Natural killer cell treated with Interleukin-12 subunit alpha and Interleukin-12 subunit beta and Interleukin-15 and Interleukin-18, amount 100 ng/mL, for 72 hours (primary cell): ENCODE measurements at regions not wholly inside any gene's neighbourhood (a gene's known extent, or its start where the extent isn't known, plus 50 kb on each side); places are given as distances from the start of the nearest gene placed in this dataset.

Experiments used
- ATAC-seq, 2 donors: fragments of 150-1000 bp; cut with Tn5 transposase in 1 of 2; sonication (Bioruptor Pico), chemical (Tn5 transposase) in 1 of 2; 2 replicates each; pipeline ENCODE4 v1.10.0; 2021
- DNase-seq: peaks from one replicate; pipeline ENCODE4 v3.0.0; 2022; ENCODE audit warnings: low spot score
- H3K27ac Mint-ChIP-seq, 2 donors: 1 replicate in 1 of 2; 2 replicates in 1 of 2; pipeline ENCODE4 v1.8.0; 2022; ENCODE audit warnings: mixed read lengths in 2 of 2, mild to moderate bottlenecking in 1 of 2, moderate library complexity in 1 of 2
- H3K27me3 Mint-ChIP-seq, 2 donors: 1 replicate in 1 of 2; 2 replicates in 1 of 2; pipeline ENCODE4 v1.8.0; 2022; ENCODE audit warnings: mixed read lengths in 2 of 2
- H3K36me3 Mint-ChIP-seq: one replicate; pipeline ENCODE4 v1.8.0; 2022; ENCODE audit warnings: mixed read lengths
- H3K4me1 Mint-ChIP-seq, 2 donors: 1 replicate in 1 of 2; 2 replicates in 1 of 2; pipeline ENCODE4 v1.8.0; 2022; ENCODE audit warnings: low read depth in 2 of 2, mixed read lengths in 2 of 2, mild to moderate bottlenecking in 1 of 2
- H3K4me3 Mint-ChIP-seq: one replicate; pipeline ENCODE4 v1.8.0; 2022; ENCODE audit warnings: mixed read lengths
- H3K9me3 Mint-ChIP-seq: 2 replicates; pipeline ENCODE4 v1.8.0; 2022; ENCODE audit warnings: mixed read lengths

- Mint-ChIP-seq H3K36me3 (no peaks in the 10 kb centered on the region), H3K9me3 (no peaks in the 10 kb centered on the region), H3K4me3 (no peak overlapping the region), H3K4me1 (no peaks in the 10 kb centered on the region), H3K27me3 (peaks cover 19 to 30% of the 10 kb centered on the region in 2 donors), H3K27ac (no peak overlapping the region)
- DNase-seq (no peak), ATAC-seq (no peak)
Measured at GRCh38 chr9:88197016-88197415, 58.7 kb upstream of the SPATA31C2 start.

GRCh38 chr9:88196142-88196790 is 58.0 kb upstream of the SPATA31C2 start:
- H3K4me1 Mint-ChIP-seq: no peaks in the 10 kb centered on the region
- H3K27ac Mint-ChIP-seq: no peak overlapping the region
- H3K9me3 Mint-ChIP-seq: no peaks in the 10 kb centered on the region
- H3K36me3 Mint-ChIP-seq: no peaks in the 10 kb centered on the region
- H3K4me3 Mint-ChIP-seq: no peak overlapping the region
- DNase-seq (no peak), ATAC-seq (no peak)
- H3K27me3 Mint-ChIP-seq: peaks cover 19 to 30% of the 10 kb centered on the region in 2 donors

- no peak for ATAC-seq
- Mint-ChIP-seq H3K27ac (no peak overlapping the region), H3K36me3 (peaks cover 4% of the 10 kb centered on the region), H3K4me3 (no peak overlapping the region), H3K4me1 (peaks cover 3 to 5% of the 10 kb centered on the region in 2 donors), H3K27me3 (peaks cover 37 to 51% of the 10 kb centered on the region in 2 donors), H3K9me3 (no peaks in the 10 kb centered on the region)
- no peak for DNase-seq
Measured at GRCh38 chr9:88193766-88194165, 55.5 kb upstream of the SPATA31C2 start.

GRCh38 chr9:88191456-88191855 is 53.2 kb upstream of the SPATA31C2 start:
- ATAC-seq: no peak
- Mint-ChIP-seq H3K27ac (no peak overlapping the region), H3K27me3 (peaks cover 29 to 39% of the 10 kb centered on the region in 2 donors), H3K4me1 (peaks cover 3 to 5% of the 10 kb centered on the region in 2 donors), H3K4me3 (no peak overlapping the region), H3K36me3 (peaks cover 4% of the 10 kb centered on the region), H3K9me3 (no peaks in the 10 kb centered on the region)
- no peak for DNase-seq

GRCh38 chr9:88189371-88189770 is 51.1 kb upstream of the SPATA31C2 start:
- Mint-ChIP-seq H3K9me3 (no peaks in the 10 kb centered on the region), H3K27ac (no peak overlapping the region), H3K4me1 (peaks cover 3 to 5% of the 10 kb centered on the region in 2 donors), H3K4me3 (no peak overlapping the region), H3K36me3 (peaks cover 4% of the 10 kb centered on the region), H3K27me3 (peaks cover 38 to 50% of the 10 kb centered on the region in 2 donors)
- DNase-seq: no peak
- no peak for ATAC-seq
